H1 (cell line): ENCODE measurements at regions not wholly inside any gene's neighbourhood (a gene's known extent, or its start where the extent isn't known, plus 50 kb on each side); places are given as distances from the start of the nearest gene placed in this dataset.

ENCODE experiments used
- CTCF ChIA-PET: fragments of 300-600 bp; sonication (Branson Sonifier 250); formaldehyde crosslinking; loops from one replicate; lab custom pipeline; 2021; ENCODE audit not compliant: partially characterized antibody; lab: Charles Lee
- POLR2A ChIA-PET: fragments of 300-600 bp; sonication (Branson Sonifier 250); formaldehyde crosslinking; loops from one replicate; lab custom pipeline; 2021; ENCODE audit warnings: inconsistent platforms; ENCODE audit not compliant: partially characterized antibody; lab: Charles Lee
- DNase-seq, 2 experiments: peaks; one replicate each; pipeline versions ENCODE4 v3.0.0 to v3.0.0-alpha.2; 2010 to 2022; ENCODE audit warnings: low spot score in 2 of 2, low read depth in 1 of 2, mixed read lengths in 1 of 2
- FAIRE-seq: peaks from 2 replicates; lab custom pipeline; 2011; peaks lifted over from hg19 to GRCh38; lab: Jason Lieb, UNC
- H2AFZ ChIP-seq: 2 replicates; pipeline ENCODE4 v1.8.1; 2012; ENCODE audit warnings: low read length, inconsistent platforms
- H2AK5ac ChIP-seq: 2 replicates; pipeline ENCODE4 v1.6.1; 2013; ENCODE audit warnings: low read depth, low read length
- H2BK120ac ChIP-seq: replicated peaks from 2 replicates; pipeline ENCODE3; 2013; ENCODE audit warnings: low read depth, low read length, inconsistent platforms
- H2BK12ac ChIP-seq: 2 replicates; pipeline ENCODE4 v1.6.1; 2013; ENCODE audit warnings: low read depth, low read length
- H2BK15ac ChIP-seq: 2 replicates; pipeline ENCODE4 v1.6.1; 2013; ENCODE audit warnings: low read length
- H2BK20ac ChIP-seq: 2 replicates; pipeline ENCODE4 v1.6.1; 2013; ENCODE audit warnings: low read length
- H2BK5ac ChIP-seq: 2 replicates; pipeline ENCODE4 v1.6.1; 2013; ENCODE audit warnings: low read depth, low read length
- H3K14ac ChIP-seq: 2 replicates; pipeline ENCODE4 v1.6.1; 2013; ENCODE audit warnings: inconsistent platforms; ENCODE audit not compliant: insufficient read length
- H3K18ac ChIP-seq: 2 replicates; pipeline ENCODE4 v1.6.1; 2013; ENCODE audit warnings: low read length; ENCODE audit errors: extremely low read depth
- H3K23ac ChIP-seq: 2 replicates; pipeline ENCODE4 v1.6.1; 2013; ENCODE audit warnings: inconsistent platforms; ENCODE audit not compliant: insufficient read length
- H3K23me2 ChIP-seq: 2 replicates; pipeline ENCODE4 v1.6.1; 2013; ENCODE audit warnings: low read depth, low read length
- H3K27ac ChIP-seq: 2 replicates; pipeline ENCODE4 v1.6.1; 2011; ENCODE audit warnings: low read depth, low read length, inconsistent platforms
- H3K27me3 ChIP-seq, 4 experiments: replicated peaks in 1 of 4; 1 replicate in 1 of 4; 2 replicates in 3 of 4; pipeline versions ENCODE4 v1.6.1 to v1.8.1; 2011 to 2013; ENCODE audit warnings: low read length in 3 of 4, mild to moderate bottlenecking in 3 of 4, inconsistent platforms in 2 of 4, mixed read lengths in 2 of 4, moderate library complexity in 1 of 4; ENCODE audit not compliant: control insufficient read depth in 3 of 4, insufficient read depth in 3 of 4; ENCODE audit errors: extremely low read depth in 1 of 4
- H3K36me3 ChIP-seq, 4 experiments: 2 replicates each; pipeline versions ENCODE4 v1.6.1 to v1.8.1; 2011 to 2013; ENCODE audit warnings: mild to moderate bottlenecking in 4 of 4, low read length in 3 of 4, moderate library complexity in 2 of 4, control low read depth in 1 of 4, inconsistent platforms in 1 of 4; ENCODE audit not compliant: insufficient read depth in 4 of 4, control insufficient read depth in 2 of 4
- H3K4ac ChIP-seq: replicated peaks from 2 replicates; pipeline ENCODE3; 2013; ENCODE audit warnings: low read length, low read depth, mixed read lengths, inconsistent platforms; ENCODE audit not compliant: insufficient read length
- H3K4me1 ChIP-seq, 4 experiments: replicated peaks in 1 of 4; 1 replicate in 1 of 4; 2 replicates in 3 of 4; pipeline versions ENCODE4 v1.6.1 to v1.8.1; 2011 to 2013; ENCODE audit warnings: low read length in 3 of 4, inconsistent platforms in 2 of 4, mixed read lengths in 1 of 4; ENCODE audit not compliant: insufficient read depth in 4 of 4, control insufficient read depth in 3 of 4
- H3K4me2 ChIP-seq, 2 experiments: 2 replicates each; pipeline versions ENCODE4 v1.6.1 to v1.8.1; 2011 to 2013; ENCODE audit warnings: low read depth in 2 of 2, low read length in 2 of 2, control low read depth in 1 of 2, inconsistent platforms in 1 of 2, mild to moderate bottlenecking in 1 of 2; ENCODE audit not compliant: insufficient read depth in 1 of 2
- H3K4me3 ChIP-seq, 4 experiments: fragments of 200-600, 300-600 bp in 1 of 4; sonication (generic), shearing (Covaris generic), sonication (Bioruptor Twin) in 1 of 4; 2 replicates each; pipeline versions ENCODE4 v1.5.1 to v1.8.1; 2011 to 2016; ENCODE audit warnings: low read length in 4 of 4, low read depth in 3 of 4, control low read depth in 2 of 4, inconsistent platforms in 2 of 4, mild to moderate bottlenecking in 2 of 4, mixed read lengths in 1 of 4, moderate library complexity in 1 of 4; ENCODE audit not compliant: insufficient read depth in 2 of 4; ENCODE audit errors: extremely low read depth in 1 of 4
- H3K56ac ChIP-seq: replicated peaks from 2 replicates; pipeline ENCODE3; 2013; ENCODE audit warnings: low read depth, mild to moderate bottlenecking, mixed read lengths, low read length, inconsistent platforms; ENCODE audit not compliant: insufficient read length
- H3K79me1 ChIP-seq: 2 replicates; pipeline ENCODE4 v1.6.1; 2013; ENCODE audit warnings: low read depth, low read length, control low read depth
- H3K79me2 ChIP-seq, 2 experiments: 2 replicates each; pipeline versions ENCODE4 v1.6.1 to v1.8.1; 2012 to 2013; ENCODE audit warnings: low read length in 2 of 2, mild to moderate bottlenecking in 2 of 2, inconsistent platforms in 1 of 2; ENCODE audit not compliant: insufficient read depth in 2 of 2, control insufficient read depth in 1 of 2
- H3K9ac ChIP-seq, 4 experiments: replicated peaks in 1 of 4; 1 replicate in 1 of 4; 2 replicates in 3 of 4; pipeline versions ENCODE4 v1.6.1 to v1.8.1; 2011 to 2013; ENCODE audit warnings: low read depth in 3 of 4, low read length in 3 of 4, control low read depth in 2 of 4, mild to moderate bottlenecking in 2 of 4, moderate library complexity in 2 of 4, inconsistent platforms in 1 of 4; ENCODE audit errors: extremely low read depth in 1 of 4
- H3K9me3 ChIP-seq, 2 experiments: 2 replicates each; pipeline versions ENCODE4 v1.6.1 to v1.8.1; 2012 to 2013; ENCODE audit warnings: mild to moderate bottlenecking in 2 of 2, moderate library complexity in 2 of 2, control low read depth in 1 of 2, inconsistent platforms in 1 of 2, low read depth in 1 of 2, low read length in 1 of 2, mixed read lengths in 1 of 2; ENCODE audit not compliant: insufficient read depth in 2 of 2
- H4K20me1 ChIP-seq, 2 experiments: replicated peaks in 1 of 2; 2 replicates each; pipeline versions ENCODE3 to v1.8.1; 2011 to 2013; ENCODE audit warnings: inconsistent platforms in 2 of 2, low read length in 2 of 2, mild to moderate bottlenecking in 1 of 2; ENCODE audit not compliant: insufficient read depth in 2 of 2, control insufficient read depth in 1 of 2
- H4K5ac ChIP-seq: 2 replicates; pipeline ENCODE4 v1.6.1; 2013; ENCODE audit warnings: low read length, low read depth, mixed read lengths, inconsistent platforms; ENCODE audit not compliant: insufficient read length
- H4K8ac ChIP-seq: 2 replicates; pipeline ENCODE4 v1.8.0; 2013; ENCODE audit warnings: mild to moderate bottlenecking, moderate library complexity, low read length, inconsistent platforms; ENCODE audit not compliant: insufficient read depth; ENCODE audit errors: extremely low read depth
- H4K91ac ChIP-seq: replicated peaks from 2 replicates; pipeline ENCODE3; 2013; ENCODE audit warnings: low read length, mixed read lengths, inconsistent platforms; ENCODE audit not compliant: insufficient read length
- ATF2 ChIP-seq: IDR thresholded peaks from 2 replicates; pipeline ENCODE4 v1.6.1; 2012; ENCODE audit warnings: low read length, inconsistent platforms
- E2F6 ChIP-seq: IDR thresholded peaks from 2 replicates; pipeline ENCODE4 v1.6.1; 2012; ENCODE audit warnings: inconsistent platforms
- JUN ChIP-seq: IDR thresholded peaks from 2 replicates; pipeline ENCODE4 v1.6.1; 2011; ENCODE audit warnings: low read depth, mild to moderate bottlenecking, improper control_type of control experiment, low read length
- KDM1A ChIP-seq: fragments of 200-600, 300-600 bp; sonication (generic); IDR thresholded peaks from 2 replicates; pipeline ENCODE4 v1.7.1; 2016; ENCODE audit warnings: mild to moderate bottlenecking, low read length, borderline replicate concordance
- MAFK ChIP-seq: IDR thresholded peaks from 2 replicates; pipeline ENCODE4 v1.6.1; 2012; ENCODE audit warnings: low read depth, mild to moderate bottlenecking, improper control_type of control experiment, low read length
- MAX ChIP-seq: IDR thresholded peaks from 2 replicates; pipeline ENCODE4 v1.6.1; 2012; ENCODE audit warnings: inconsistent platforms
- RAD21 ChIP-seq, 2 experiments: IDR thresholded peaks in 1 of 2; conservative IDR thresholded peaks in 1 of 2; 2 replicates each; pipeline ENCODE4 v1.6.1; 2011; ENCODE audit warnings: low read depth in 2 of 2, low read length in 2 of 2, improper control_type of control experiment in 1 of 2, inconsistent platforms in 1 of 2, mild to moderate bottlenecking in 1 of 2, moderate library complexity in 1 of 2
- ZNF274 ChIP-seq: IDR thresholded peaks from 2 replicates; pipeline ENCODE4 v1.7.0; 2012; ENCODE audit warnings: low read length, borderline replicate concordance; ENCODE audit errors: extremely low read depth
- WGBS, 2 experiments: shearing (Covaris generic) in 1 of 2; methylation state at CpG; one replicate each; pipeline versions ENCODE4 v1.1.6 to v1.1.7; 2013 to 2015; ENCODE audit warnings: low lambda C conversion rate in 2 of 2, mixed read lengths in 2 of 2, inconsistent platforms in 1 of 2, low coverage in 1 of 2, missing lambda C conversion rate in 1 of 2; ENCODE audit not compliant: insufficient replicate concordance in 2 of 2, insufficient coverage in 1 of 2, insufficient read length in 1 of 2; ENCODE audit errors: extremely low coverage in 1 of 2, missing lambda C conversion rate in 1 of 2; 5-methylcytosine and 5-hydroxymethylcytosine counted together

GRCh38 chr4:27604692-27605091 lies 744.1 kb downstream of the STIM2 start:
- ChIA-PET POLR2A (no interaction called here), CTCF (interaction anchor here (1.1 to 1.2 kb wide), 2 partner anchors 19 to 248 kb away, joined by 3 to 4 read pairs; no protein-coding TSS in a partner anchor)

More at GRCh38 chr4:27604692-27605091, 744.1 kb downstream of the STIM2 start:
- Histone ChIP-seq H3K4me1 (no peaks in the 10 kb centered on the region), H4K5ac (no peak overlapping the region), H2BK5ac (no peak overlapping the region), H3K79me1 (no peaks in the 10 kb centered on the region), H4K91ac (no peak overlapping the region), H3K79me2 (no peaks in the 10 kb centered on the region), H3K36me3 (no peaks in the 10 kb centered on the region), H3K4me2 (no peak overlapping the region), H2AK5ac (no peak overlapping the region), H2AFZ (no peak overlapping the region), H3K18ac (no peak overlapping the region), H4K20me1 (no peaks in the 10 kb centered on the region), H3K9me3 (no peaks in the 10 kb centered on the region), H3K23ac (no peak overlapping the region), H4K8ac (no peak overlapping the region), H3K27me3 (no peaks in the 10 kb centered on the region), H3K14ac (no peak overlapping the region), H3K9ac (no peak overlapping the region), H2BK120ac (no peak overlapping the region), H3K4me3 (no peak overlapping the region), H2BK12ac (no peak overlapping the region), H2BK15ac (no peak overlapping the region), H3K23me2 (no peaks in the 10 kb centered on the region), H3K4ac (no peak overlapping the region), H2BK20ac (no peak overlapping the region), H3K27ac (no peak overlapping the region), H3K56ac (no peak overlapping the region)
- WGBS, 2 experiments, result 84% methylated on average over 3 of the region's 3 CpGs; no CpG with 5 or more reads in 1 of the 2 experiments
- no peak for TF ChIP-seq KDM1A
- no peak for TF ChIP-seq MAX
- TF ChIP-seq RAD21 (IDR thresholded peaks at IDR 0.05 in 1 of 2, conservative IDR thresholded peaks at IDR 0.05 in 1 of 2; ENCODE audit: low read depth in 2 of 2, low read length in 2 of 2), result no peak
- TF ChIP-seq MAFK, result no peak
- TF ChIP-seq E2F6, result no peak
- no peak for TF ChIP-seq ATF2
- TF ChIP-seq ZNF274, result no peak
- TF ChIP-seq JUN, result no peak
- FAIRE-seq (no peak), DNase-seq (no peak)
